DND-41 (cell line): ENCODE measurements at regions not wholly inside any gene's neighbourhood (a gene's known extent, or its start where the extent isn't known, plus 50 kb on each side); places are given as distances from the start of the nearest gene placed in this dataset.

Experiments
- EZH2 ChIP-seq: IDR thresholded peaks from 3 replicates; pipeline ENCODE4 v1.6.1; 2012; ENCODE audit warnings: borderline replicate concordance, low read depth, mild to moderate bottlenecking, moderate library complexity, low read length, inconsistent platforms; ENCODE audit not compliant: severe bottlenecking
- TF ChIP-seq, protein P1 (sequence below): IDR thresholded peaks from 2 replicates; pipeline ENCODE4 v1.5.1; 2012; ENCODE audit warnings: borderline replicate concordance, low read length, moderate library complexity, mild to moderate bottlenecking; ENCODE audit not compliant: poor library complexity, severe bottlenecking; ENCODE audit errors: extremely low read depth

DNA sequence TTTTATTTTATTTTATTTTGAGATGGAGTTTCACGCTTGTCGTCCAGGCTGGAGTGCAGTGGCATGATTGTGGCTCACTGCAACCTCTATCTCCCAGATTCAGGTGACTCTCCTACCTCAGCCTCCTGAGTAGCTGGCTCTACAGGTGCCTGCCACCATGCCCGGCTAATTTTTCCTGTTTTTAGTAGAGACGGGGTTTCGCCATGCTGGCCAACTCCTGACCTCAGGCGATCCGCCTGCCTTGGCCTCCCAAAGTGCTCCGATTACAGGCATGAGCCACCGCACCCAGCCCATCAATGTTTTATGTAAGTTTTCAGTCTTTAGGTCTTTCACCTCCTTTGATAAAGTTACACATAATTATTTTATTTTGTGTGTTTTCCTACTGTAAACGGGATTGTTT is 154.6 kb downstream of the COPRS start:
- TF ChIP-seq, protein P1, sequence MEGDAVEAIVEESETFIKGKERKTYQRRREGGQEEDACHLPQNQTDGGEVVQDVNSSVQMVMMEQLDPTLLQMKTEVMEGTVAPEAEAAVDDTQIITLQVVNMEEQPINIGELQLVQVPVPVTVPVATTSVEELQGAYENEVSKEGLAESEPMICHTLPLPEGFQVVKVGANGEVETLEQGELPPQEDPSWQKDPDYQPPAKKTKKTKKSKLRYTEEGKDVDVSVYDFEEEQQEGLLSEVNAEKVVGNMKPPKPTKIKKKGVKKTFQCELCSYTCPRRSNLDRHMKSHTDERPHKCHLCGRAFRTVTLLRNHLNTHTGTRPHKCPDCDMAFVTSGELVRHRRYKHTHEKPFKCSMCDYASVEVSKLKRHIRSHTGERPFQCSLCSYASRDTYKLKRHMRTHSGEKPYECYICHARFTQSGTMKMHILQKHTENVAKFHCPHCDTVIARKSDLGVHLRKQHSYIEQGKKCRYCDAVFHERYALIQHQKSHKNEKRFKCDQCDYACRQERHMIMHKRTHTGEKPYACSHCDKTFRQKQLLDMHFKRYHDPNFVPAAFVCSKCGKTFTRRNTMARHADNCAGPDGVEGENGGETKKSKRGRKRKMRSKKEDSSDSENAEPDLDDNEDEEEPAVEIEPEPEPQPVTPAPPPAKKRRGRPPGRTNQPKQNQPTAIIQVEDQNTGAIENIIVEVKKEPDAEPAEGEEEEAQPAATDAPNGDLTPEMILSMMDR, result no peak
- no peak for TF ChIP-seq EZH2
